ENCODE measurements at regions not wholly inside any gene's neighbourhood (a gene's known extent, or its start where the extent isn't known, plus 50 kb on each side); places are given as distances from the start of the nearest gene placed in this dataset.

DNA sequence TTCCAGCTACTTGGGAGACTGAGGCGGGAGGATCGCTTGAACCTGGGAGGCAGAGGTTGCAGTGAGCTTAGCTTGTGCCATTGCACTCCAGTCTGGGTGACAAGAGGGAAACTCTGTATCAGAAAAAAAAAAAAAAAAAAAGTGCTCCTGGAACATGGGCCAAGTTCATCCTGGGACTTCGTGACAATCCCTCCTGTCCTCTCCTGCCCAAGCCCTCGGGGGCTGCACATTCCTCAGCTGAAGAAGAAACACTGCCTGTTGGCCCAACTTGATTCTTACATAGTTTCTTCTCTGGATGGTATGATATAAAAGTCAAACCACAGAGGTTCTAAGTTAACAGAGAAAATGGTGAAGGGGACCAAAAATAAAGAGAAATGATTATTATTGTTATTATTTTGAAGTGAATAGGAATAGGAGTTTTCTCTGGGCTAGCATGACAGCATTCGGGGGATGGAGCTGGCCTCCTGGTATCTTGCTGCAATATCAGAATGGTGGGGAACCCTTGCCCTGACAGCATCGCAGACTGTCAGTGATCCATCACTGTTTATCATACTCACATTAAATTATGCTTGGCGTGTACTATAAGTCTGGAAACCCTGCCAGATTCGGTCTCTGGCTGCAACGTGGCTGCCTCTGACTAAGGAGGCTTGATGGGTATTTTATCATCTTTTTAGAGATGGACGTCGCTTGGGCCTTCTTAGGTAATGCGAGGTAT is 113.7 kb upstream of the OXGR1 start:
- DNase-seq (ENCODE audit: low spot score), result no peak
- Histone ChIP-seq H3K27ac (no peak overlapping the region), H3K4me3 (no peak overlapping the region), H3K36me3 (no peaks in the 10 kb centered on the region), H3K4me1 (peaks cover 0 to 8% of the 10 kb centered on the region in 2 donors), H3K9me3 (no peaks in the 10 kb centered on the region), H3K27me3 (no peaks in the 10 kb centered on the region)
- TF ChIP-seq, protein P1, sequence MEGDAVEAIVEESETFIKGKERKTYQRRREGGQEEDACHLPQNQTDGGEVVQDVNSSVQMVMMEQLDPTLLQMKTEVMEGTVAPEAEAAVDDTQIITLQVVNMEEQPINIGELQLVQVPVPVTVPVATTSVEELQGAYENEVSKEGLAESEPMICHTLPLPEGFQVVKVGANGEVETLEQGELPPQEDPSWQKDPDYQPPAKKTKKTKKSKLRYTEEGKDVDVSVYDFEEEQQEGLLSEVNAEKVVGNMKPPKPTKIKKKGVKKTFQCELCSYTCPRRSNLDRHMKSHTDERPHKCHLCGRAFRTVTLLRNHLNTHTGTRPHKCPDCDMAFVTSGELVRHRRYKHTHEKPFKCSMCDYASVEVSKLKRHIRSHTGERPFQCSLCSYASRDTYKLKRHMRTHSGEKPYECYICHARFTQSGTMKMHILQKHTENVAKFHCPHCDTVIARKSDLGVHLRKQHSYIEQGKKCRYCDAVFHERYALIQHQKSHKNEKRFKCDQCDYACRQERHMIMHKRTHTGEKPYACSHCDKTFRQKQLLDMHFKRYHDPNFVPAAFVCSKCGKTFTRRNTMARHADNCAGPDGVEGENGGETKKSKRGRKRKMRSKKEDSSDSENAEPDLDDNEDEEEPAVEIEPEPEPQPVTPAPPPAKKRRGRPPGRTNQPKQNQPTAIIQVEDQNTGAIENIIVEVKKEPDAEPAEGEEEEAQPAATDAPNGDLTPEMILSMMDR (IDR thresholded peaks at IDR 0.05), result no peak

DNA sequence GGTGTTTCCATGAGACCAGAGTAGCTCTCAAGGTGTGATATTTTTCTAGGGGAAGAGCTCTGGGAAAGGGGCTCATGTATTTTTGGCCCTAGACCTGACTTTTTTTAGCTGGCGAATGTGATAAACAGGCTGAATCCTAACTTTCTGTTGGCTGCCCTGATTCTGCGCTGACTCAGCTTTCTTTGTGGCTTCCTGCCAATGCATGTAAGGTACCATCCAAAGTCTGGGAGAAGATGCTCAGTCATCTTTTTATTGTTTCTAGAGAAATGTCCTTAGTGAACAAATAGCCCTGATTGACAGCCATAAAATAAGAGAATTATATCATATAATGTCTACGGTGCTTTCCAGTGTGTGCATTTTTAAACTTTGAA is 113.6 kb upstream of the MBNL2 start:
- Histone ChIP-seq H3K27ac (no peak overlapping the region), H3K9me3 (no peaks in the 10 kb centered on the region), H3K27me3 (no peaks in the 10 kb centered on the region), H3K36me3 (no peaks in the 10 kb centered on the region), H3K4me1 (peaks cover 0 to 10% of the 10 kb centered on the region in 2 donors), H3K4me3 (no peak overlapping the region)
- TF ChIP-seq, protein P1 (IDR thresholded peaks at IDR 0.05), result no peak
- DNase-seq (ENCODE audit: low spot score), result no peak

DNA sequence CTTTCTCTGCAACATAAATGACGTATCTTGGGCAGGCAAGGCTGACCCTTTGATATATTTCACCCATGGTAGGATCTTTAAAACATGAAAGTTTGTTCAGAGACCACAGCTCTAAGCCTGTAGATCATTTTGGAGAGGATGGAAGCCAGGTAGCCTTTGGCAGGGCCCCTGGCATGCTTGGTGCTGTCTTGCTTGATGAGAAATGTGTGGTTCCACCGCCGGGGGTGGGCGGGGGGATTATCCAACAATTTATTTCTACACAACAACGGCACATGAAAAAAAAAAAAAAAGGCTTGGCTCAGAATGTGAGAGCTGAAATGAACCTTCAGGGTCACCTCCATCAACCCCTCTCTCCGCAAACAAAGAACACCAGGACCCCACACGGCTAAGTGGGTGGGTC is 112.9 kb upstream of the MBNL2 start:
- H3K36me3 ChIP-seq, result no peaks in the 10 kb centered on the region
- peak overlapping the region in 1 of 2 donors; percentile 46 for H3K27ac ChIP-seq
- TF ChIP-seq, protein P1 (IDR thresholded peaks at IDR 0.05), result no peak
- H3K27me3 ChIP-seq, result no peaks in the 10 kb centered on the region
- H3K9me3 ChIP-seq, result no peaks in the 10 kb centered on the region
- DNase-seq (ENCODE audit: low spot score), result no peak
- peak overlapping the region in 1 of 2 donors; percentile 23 for H3K4me3 ChIP-seq
- peaks cover 0 to 18% of the 10 kb centered on the region in 2 donors for H3K4me1 ChIP-seq

DNA sequence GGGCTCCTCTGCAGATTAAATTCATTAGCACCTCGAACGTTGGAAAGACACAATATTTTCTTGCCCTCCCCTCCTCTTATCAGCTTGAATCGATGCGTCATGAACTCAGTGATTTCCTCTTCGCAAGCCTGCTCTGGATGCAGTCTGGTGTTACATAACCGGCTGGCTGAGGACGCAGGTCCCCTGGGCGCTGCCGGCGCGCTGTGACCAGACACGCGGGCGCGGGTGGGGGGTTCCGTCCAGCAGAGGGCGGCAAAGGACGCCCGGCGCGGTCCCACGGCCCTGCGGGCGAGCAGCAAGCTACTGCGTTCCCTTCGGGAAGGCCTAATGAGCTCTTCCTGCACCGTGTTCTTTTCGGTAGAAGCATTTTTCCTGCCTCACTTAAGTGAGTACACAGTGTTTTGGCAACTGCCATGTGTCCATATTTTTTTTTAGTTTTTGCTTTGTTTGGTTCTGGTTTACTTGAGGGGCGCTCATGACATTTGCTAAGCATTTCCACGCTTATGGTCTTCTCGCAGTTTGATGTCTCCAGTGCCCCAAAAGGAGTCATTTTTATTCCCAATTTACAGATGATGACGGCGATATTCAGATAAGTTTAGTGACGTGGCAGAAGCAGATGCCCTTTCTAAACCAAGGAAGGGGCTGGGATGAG is 112.2 kb upstream of the MBNL2 start:
- TF ChIP-seq, protein P1 (IDR thresholded peaks at IDR 0.05), result peak; percentile 89 to 99
- peak; percentile 95 for DNase-seq (ENCODE audit: low spot score)
- Histone ChIP-seq H3K4me1 (peaks cover 0 to 25% of the 10 kb centered on the region in 2 donors), H3K9me3 (no peaks in the 10 kb centered on the region), H3K27me3 (no peaks in the 10 kb centered on the region), H3K36me3 (no peaks in the 10 kb centered on the region), H3K4me3 (peak overlapping the region in 1 of 2 donors; percentile 23), H3K27ac (peak overlapping the region in 1 of 2 donors; percentile 46)

DNA sequence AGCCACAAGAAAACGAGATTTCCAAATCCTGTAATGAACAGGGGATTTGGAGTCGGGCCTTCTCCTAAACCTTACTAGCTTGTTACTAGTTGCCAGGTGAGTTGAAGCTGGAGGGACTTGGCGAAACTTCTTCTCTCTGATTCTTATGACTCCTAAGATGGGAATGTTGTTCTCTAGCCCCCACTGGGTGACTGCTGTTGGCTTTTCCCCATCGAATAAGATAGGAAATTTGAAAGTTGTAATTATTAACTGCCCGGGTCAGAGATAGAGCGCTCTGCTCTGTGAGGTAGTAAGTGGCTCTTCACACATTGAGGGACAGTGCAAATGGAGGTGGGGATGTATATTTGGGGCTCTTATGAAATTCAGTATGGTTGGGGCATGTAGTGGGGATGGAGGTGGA is 111.2 kb upstream of the MBNL2 start:
- Histone ChIP-seq H3K9me3 (no peaks in the 10 kb centered on the region), H3K4me3 (no peak overlapping the region), H3K4me1 (peaks cover 0 to 33% of the 10 kb centered on the region in 2 donors), H3K27me3 (no peaks in the 10 kb centered on the region), H3K27ac (no peak overlapping the region), H3K36me3 (no peaks in the 10 kb centered on the region)
- TF ChIP-seq, protein P1 (IDR thresholded peaks at IDR 0.05), result no peak
- DNase-seq (ENCODE audit: low spot score), result no peak
